ENCODE measurements at regions not wholly inside any gene's neighbourhood (a gene's known extent, or its start where the extent isn't known, plus 50 kb on each side); places are given as distances from the start of the nearest gene placed in this dataset.

DNA sequence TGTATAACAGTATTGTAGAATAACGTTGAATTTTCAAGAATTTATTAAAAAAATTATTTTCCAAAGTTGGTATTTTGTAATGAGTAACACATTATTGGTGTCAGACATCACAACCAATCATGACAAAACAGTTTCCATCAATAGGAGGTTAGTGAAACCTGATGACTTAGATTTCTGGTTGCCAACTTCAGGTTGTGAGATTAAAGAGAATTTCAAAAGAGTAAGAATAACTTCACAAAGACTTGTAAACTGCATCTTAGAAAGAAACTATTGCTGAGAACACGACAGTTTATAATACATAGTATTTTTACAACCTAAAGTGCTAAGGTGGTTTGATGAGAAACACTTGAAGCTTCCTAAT lies 159.2 kb upstream of the ARG1 start:
- Histone ChIP-seq H3K27me3 (ENCODE audit: insufficient read depth, low read length) (no peaks in the 10 kb centered on the region), H3K79me2 (ENCODE audit: insufficient read depth, low read length) (no peaks in the 10 kb centered on the region), H3K27ac (ENCODE audit: low read depth, low read length, poor library complexity, severe bottlenecking) (no peak overlapping the region), H3K9me3 (ENCODE audit: low read length) (no peaks in the 10 kb centered on the region), H3K36me3 (ENCODE audit: insufficient read depth, low read length) (no peaks in the 10 kb centered on the region), H2AFZ (ENCODE audit: low read length) (no peak overlapping the region), H3K4me3 (ENCODE audit: low read depth, low read length, poor library complexity, severe bottlenecking) (no peak overlapping the region), H3K4me2 (ENCODE audit: low read length) (no peak overlapping the region), H4K20me1 (ENCODE audit: insufficient read depth, low read length) (no peaks in the 10 kb centered on the region), H3K9ac (ENCODE audit: low read length) (no peak overlapping the region), H3K4me1 (ENCODE audit: insufficient read depth, low read length, severe bottlenecking) (no peaks in the 10 kb centered on the region), H3F3A (ENCODE audit: insufficient read depth, low read length) (no peaks in the 10 kb centered on the region), H3K9me2 (ENCODE audit: low read depth, low read length) (no peaks in the 10 kb centered on the region)
- TF ChIP-seq, protein P1, sequence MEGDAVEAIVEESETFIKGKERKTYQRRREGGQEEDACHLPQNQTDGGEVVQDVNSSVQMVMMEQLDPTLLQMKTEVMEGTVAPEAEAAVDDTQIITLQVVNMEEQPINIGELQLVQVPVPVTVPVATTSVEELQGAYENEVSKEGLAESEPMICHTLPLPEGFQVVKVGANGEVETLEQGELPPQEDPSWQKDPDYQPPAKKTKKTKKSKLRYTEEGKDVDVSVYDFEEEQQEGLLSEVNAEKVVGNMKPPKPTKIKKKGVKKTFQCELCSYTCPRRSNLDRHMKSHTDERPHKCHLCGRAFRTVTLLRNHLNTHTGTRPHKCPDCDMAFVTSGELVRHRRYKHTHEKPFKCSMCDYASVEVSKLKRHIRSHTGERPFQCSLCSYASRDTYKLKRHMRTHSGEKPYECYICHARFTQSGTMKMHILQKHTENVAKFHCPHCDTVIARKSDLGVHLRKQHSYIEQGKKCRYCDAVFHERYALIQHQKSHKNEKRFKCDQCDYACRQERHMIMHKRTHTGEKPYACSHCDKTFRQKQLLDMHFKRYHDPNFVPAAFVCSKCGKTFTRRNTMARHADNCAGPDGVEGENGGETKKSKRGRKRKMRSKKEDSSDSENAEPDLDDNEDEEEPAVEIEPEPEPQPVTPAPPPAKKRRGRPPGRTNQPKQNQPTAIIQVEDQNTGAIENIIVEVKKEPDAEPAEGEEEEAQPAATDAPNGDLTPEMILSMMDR (IDR thresholded peaks at IDR 0.05; ENCODE audit: low read length): no peak
- no peak for TF ChIP-seq EZH2 (IDR thresholded peaks at IDR 0.05; ENCODE audit: borderline replicate concordance, low read length)

DNA sequence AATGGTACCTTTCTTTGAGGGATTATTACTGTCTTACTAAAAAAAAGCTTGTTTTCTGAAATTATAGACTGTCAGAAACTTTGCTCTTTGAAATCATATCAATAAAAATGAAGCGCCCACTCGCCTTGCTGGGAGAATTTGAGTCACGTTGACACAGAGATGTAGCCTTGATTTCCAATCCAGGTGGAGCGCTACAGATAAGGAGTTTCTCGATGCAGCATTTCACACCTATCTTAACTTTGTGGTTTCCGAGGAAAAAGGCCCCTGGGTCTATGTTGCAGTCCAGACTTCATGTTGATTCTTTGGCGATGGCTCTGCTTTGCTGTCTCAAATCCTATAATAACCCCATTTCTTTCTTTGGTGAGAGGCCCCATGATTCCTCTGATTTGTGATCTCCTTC lies 158.1 kb upstream of the ARG1 start:
- Histone ChIP-seq H3F3A (ENCODE audit: insufficient read depth, low read length) (no peaks in the 10 kb centered on the region), H3K4me3 (ENCODE audit: low read depth, low read length, poor library complexity, severe bottlenecking) (no peak overlapping the region), H3K79me2 (ENCODE audit: insufficient read depth, low read length) (no peaks in the 10 kb centered on the region), H3K4me1 (ENCODE audit: insufficient read depth, low read length, severe bottlenecking) (no peaks in the 10 kb centered on the region), H3K36me3 (ENCODE audit: insufficient read depth, low read length) (no peaks in the 10 kb centered on the region), H3K9me3 (ENCODE audit: low read length) (no peaks in the 10 kb centered on the region), H3K9me2 (ENCODE audit: low read depth, low read length) (no peaks in the 10 kb centered on the region), H3K9ac (ENCODE audit: low read length) (no peak overlapping the region), H3K27me3 (ENCODE audit: insufficient read depth, low read length) (no peaks in the 10 kb centered on the region), H2AFZ (ENCODE audit: low read length) (no peak overlapping the region), H3K27ac (ENCODE audit: low read depth, low read length, poor library complexity, severe bottlenecking) (no peak overlapping the region), H3K4me2 (ENCODE audit: low read length) (no peak overlapping the region), H4K20me1 (ENCODE audit: insufficient read depth, low read length) (no peaks in the 10 kb centered on the region)
- TF ChIP-seq EZH2 (IDR thresholded peaks at IDR 0.05; ENCODE audit: borderline replicate concordance, low read length): no peak
- TF ChIP-seq, protein P1 (IDR thresholded peaks at IDR 0.05; ENCODE audit: low read length): no peak

DNA sequence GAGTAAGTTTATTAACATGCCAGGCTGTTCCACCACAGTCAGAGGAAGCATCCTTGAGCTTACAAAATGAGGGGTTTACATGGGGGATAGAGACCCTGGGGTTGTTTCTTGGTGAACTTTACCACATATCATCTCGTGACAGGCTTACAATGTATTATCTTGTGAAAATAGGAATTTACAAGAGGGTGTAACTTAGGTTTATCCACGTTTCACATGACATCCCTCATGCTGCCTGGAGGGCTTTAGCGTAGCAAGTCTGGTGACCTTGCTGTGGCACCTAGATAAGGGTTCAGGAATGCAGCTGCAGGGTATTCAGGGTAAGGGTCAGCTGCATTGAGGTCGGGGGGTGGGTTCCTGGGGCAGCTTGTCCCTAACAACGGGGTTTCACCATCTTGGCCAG lies 154.6 kb upstream of the ARG1 start:
- H3K27ac ChIP-seq (ENCODE audit: low read depth, low read length, poor library complexity, severe bottlenecking): no peak overlapping the region
- H3K4me2 ChIP-seq (ENCODE audit: low read length): no peak overlapping the region
- H3K36me3 ChIP-seq (ENCODE audit: insufficient read depth, low read length): no peaks in the 10 kb centered on the region
- no peaks in the 10 kb centered on the region for H3K9me2 ChIP-seq (ENCODE audit: low read depth, low read length)
- no peak for TF ChIP-seq EZH2 (IDR thresholded peaks at IDR 0.05; ENCODE audit: borderline replicate concordance, low read length)
- TF ChIP-seq, protein P1 (IDR thresholded peaks at IDR 0.05; ENCODE audit: low read length): no peak
- H3K27me3 ChIP-seq (ENCODE audit: insufficient read depth, low read length): no peaks in the 10 kb centered on the region
- no peak overlapping the region for H2AFZ ChIP-seq (ENCODE audit: low read length)
- no peaks in the 10 kb centered on the region for H3K4me1 ChIP-seq (ENCODE audit: insufficient read depth, low read length, severe bottlenecking)
- no peaks in the 10 kb centered on the region for H3F3A ChIP-seq (ENCODE audit: insufficient read depth, low read length)
- H3K4me3 ChIP-seq (ENCODE audit: low read depth, low read length, poor library complexity, severe bottlenecking): no peak overlapping the region
- no peaks in the 10 kb centered on the region for H3K79me2 ChIP-seq (ENCODE audit: insufficient read depth, low read length)
- H3K9me3 ChIP-seq (ENCODE audit: low read length): no peaks in the 10 kb centered on the region
- no peak overlapping the region for H3K9ac ChIP-seq (ENCODE audit: low read length)
- no peaks in the 10 kb centered on the region for H4K20me1 ChIP-seq (ENCODE audit: insufficient read depth, low read length)

Measured in OCI-LY1 (cell line).